HG03097 (cell line): ENCODE measurements at regions not wholly inside any gene's neighbourhood (a gene's known extent, or its start where the extent isn't known, plus 50 kb on each side); places are given as distances from the start of the nearest gene placed in this dataset.
"Not testable (repeated sequence)": the region's sequence is repeated elsewhere in the genome, so short reads cannot be mapped to it uniquely, and the experiment has no call there.

Experiments used
- ATAC-seq: cut with Tn5 transposase; IDR thresholded peaks from one replicate; pipeline ENCODE4 v1.9.1; 2021; ENCODE audit not compliant: unreplicated experiment, low FRiP score

DNA sequence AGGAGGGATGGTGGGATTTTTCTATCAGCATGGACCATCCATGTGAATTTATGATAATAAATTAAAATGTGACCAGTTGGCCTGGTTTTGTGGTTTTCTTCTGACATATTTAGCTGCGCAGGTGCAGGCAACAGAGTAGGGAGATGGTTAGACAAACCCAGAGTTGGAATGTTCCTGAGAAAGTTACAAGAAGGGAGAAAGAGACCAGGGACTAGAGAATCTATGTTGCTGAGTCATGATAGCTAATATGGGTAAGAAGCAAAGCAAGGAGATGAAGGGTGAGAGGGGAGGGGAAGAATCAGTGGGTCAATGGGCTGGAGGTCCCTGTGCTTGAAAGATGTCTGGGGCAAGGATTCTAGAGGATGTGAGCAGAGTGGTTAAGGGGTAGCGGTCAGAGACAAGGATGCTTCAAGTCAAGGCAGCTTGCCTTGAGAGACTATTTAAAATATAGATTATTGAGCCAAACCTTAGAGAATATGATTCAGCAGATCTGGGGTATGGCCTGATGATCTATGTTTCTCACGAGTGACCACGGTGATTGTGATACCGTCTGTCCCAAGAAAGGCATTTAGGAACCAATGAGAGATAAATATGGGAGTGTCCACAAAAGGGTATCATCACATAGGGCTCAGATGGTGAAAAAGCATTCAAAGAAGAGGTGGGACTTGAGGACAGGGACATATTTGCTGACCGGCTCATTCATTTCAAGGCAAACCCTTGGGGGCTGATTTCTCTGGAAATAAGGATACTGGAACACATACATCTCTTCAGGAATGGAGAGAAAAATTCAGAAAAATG is 219.7 kb upstream of the PLD5 start:
- no peak for ATAC-seq

DNA sequence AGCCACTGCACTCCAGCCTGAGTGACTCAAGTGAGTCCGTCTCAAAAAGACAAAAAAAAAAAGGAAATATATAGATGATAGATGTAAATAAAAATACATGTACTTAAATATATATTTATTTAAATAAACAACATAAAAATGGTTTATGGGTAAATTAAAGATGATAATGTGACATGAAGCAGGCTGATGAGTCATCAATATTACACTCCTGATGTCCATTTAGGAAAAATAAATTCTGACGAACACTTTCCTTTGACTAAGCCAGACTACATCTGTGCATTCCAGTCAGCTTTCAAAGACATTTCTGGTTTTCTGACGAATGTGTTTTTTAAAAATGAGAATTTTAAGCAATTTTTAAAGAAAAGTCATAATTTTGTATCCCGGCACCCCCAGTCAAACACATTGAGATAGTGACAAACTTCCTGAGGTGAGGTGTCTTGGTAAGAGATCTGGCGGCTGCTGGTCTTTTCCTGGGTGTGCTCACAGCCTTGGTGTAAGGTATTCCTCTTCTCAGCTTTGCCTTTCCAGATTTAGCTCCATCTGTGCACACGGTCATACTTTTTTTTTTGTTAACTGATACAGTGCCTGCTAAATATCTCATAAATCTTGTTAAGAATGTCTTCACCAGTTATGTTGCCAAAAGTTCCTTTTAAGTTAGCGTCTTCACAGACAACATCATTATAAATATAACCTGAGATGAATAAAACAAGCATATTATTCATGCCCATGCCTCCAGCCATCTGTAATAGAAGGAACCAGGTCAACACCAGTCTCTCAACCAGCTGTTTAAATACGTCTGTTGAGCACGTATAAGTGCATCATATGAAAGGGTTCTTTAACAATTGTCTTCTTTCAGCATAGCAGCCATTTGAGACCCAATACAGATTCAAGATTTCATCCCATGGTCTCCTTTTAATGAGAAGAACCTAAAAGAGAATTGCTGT is 214.5 kb upstream of the PLD5 start:
- ATAC-seq, result no peak

DNA sequence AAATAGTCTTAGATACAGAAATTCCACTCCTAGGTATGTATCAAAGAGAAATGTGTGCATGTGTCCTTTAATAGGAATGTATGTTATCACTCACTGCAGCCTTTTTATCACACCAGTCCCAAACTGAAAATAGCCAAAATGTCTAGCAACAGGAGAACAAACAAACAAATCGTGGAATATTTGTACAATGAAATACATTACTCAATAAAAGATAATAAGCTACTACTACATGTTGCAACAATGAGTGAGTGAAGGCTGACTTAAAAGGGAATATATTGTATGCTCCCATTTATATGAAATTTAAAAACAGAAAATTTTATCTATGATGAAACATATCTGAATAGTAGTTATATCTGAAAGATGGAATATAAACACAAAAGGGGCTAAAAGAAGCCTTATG is 212.1 kb upstream of the PLD5 start:
- ATAC-seq, result no peak

- ATAC-seq, result no peak
Observed at GRCh38 chr1:242735323-242735722, 210.8 kb upstream of the PLD5 start.

GRCh38 chr1:242731446-242731845 is 206.9 kb upstream of the PLD5 start:
- no peak for ATAC-seq

DNA sequence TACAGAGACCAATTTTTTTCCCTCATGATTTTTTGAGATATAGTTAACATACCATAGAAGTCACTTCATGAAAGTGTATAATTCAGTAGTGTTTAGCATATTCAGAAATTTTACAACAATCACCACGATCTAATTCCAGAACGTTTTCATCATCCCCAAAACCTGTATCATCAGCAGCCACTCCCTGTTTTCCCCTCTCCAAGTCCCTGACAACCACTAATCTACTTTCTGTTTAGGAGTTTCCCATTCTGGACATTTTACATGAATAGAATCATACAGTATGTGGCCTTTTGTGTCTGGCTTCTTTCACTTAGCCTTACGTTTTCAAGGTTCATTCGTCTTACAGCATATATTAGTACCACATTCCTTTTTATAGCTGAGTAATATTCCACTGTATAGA is 204.2 kb upstream of the PLD5 start:
- no peak for ATAC-seq

DNA sequence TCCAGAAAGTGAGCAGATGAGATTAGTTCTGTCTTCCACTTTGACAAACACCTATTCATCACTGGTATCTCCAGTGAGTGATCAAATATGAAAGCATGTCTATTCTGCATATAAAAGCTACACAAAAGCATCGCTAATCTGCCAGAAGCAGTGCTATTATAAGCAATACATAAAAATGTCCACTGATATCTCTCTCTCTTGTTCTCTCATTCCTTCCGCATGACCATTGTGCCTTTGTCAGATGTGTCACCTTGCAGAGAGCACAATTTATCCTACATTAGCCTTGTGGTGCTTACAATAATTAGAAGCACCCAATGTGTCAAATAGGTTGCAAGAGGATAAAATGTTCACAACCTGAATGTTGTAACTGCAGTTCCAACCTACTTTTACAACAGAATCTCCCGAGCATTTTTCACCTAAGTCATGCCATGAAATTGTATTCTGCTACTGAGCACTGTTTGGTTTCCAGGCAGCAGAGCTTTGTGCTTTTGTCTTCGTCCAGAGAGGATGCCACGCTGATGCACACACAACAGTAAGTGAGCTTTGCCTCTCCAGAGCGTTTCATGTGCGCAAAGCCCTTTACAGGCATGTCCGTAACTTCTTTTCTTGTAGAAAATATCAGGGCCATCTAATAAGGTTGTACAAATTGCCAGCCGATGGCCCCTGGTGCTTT is 198.7 kb upstream of the PLD5 start:
- ATAC-seq, result no peak

DNA sequence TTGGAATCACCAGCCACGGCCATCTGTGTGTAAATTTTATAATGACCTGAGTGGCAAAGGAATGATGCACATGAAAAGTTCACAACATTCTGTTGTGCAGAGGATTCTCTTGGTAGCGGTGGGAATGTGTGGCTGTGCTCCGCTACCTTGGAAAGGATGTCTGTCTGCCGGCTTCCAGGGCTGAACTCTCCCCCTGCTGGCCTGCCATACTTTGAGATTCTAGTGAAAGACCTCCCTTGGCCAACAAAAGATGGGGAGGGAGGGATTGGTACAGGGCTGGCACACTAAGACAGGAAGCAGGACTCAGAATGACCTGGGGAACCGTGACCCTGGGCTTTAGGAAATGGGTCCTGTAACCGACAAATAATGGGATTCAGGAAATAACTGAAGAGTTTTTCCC is 194.5 kb upstream of the PLD5 start:
- no peak for ATAC-seq

DNA sequence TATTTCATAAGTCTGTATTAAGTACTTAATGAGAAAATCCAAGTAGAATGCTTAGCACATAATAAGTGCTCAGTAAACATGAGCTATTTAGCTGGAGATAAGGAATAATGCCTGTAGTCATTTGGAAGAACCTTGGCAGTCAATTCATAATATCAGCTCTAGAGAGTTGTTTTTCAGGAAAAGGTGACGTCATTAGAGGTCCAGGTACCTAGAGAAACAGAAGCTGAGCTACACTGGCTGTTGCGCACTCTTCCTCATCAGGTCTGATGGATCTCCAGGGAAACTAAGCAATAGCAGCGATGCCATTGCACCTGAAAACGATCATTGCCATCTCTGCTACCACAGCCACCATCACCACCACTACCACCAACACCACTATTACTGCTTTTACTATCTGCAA is 187.8 kb upstream of the PLD5 start:
- ATAC-seq, result no peak

DNA sequence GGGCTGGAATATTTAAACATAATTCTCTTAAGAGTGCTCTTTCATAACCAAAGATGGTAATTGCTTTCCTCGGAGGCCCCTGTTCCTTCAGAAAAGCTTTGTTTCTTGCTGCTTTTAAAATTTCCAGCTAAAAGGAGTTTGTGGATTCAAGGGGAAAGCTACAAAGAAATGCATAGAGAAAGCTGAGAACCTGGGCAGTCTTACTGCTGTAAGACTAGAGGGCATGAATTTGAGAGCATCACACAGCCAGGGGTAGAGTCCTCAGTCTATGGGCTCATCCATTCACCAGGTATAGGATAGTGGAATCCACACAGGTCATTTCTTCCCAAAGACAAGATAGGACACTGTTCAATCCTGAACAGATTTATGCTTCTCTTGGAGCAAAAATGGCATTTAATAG is 186.3 kb upstream of the PLD5 start:
- no peak for ATAC-seq

- ATAC-seq, result no peak
Observed at GRCh38 chr1:242710286-242710685, 185.8 kb upstream of the PLD5 start.

DNA sequence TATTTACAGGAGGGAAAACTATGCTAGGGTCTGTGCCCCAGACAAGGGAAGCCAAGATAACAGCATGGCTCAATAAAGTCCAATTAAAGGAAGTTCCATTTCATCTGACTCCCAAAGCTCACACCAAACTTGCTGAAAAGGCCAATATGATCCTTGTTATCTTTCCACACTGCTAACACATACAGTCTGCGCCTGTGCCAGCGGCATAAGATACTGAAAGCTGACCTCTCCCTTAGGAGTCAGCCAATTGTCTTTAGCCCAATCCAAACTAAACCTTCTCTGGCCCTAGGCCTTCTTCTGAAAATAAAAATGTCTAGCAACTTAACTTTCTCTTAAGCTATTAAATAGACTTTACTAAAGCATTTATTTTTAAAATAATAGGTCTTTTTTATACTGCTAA is 179.0 kb upstream of the PLD5 start:
- no peak for ATAC-seq

DNA sequence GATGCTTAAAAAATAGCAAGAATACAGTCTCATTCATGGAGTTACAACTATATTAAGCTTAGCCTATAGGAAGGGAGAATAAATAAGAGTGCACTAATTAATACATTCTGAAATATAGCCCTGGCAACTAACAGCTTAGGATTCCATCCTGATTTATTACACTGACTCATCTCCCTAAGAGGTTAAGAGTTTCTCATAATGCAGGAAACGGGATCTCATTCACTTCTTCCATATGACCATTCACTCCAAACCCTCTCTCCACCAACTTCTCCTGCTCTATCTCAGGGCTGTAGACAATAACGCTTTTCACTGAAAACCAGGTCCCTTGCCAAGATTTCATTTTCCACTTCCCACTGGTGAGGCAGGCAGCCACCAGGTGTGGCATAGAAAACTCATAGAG is 168.5 kb upstream of the PLD5 start:
- no peak for ATAC-seq

DNA sequence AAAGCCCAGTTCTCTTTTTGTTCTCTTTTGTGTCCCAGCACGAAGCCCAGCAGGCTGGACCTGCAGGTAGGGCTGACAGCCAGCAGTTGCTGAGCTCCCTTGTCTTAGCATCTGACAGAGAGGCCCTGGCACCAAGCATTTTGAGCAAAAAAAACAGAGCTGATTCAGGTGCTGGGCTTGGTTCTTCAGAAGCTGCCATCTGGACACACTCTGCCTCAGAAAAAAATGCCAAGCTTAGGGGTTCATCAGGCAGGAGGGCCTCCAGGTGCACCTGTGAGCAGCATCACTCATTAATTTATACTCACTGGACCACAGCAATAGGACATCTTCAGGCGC is 167.1 kb upstream of the PLD5 start:
- ATAC-seq, result no peak

GRCh38 chr1:242690849-242691609 is 166.5 kb upstream of the PLD5 start:
- ATAC-seq, result no peak

DNA sequence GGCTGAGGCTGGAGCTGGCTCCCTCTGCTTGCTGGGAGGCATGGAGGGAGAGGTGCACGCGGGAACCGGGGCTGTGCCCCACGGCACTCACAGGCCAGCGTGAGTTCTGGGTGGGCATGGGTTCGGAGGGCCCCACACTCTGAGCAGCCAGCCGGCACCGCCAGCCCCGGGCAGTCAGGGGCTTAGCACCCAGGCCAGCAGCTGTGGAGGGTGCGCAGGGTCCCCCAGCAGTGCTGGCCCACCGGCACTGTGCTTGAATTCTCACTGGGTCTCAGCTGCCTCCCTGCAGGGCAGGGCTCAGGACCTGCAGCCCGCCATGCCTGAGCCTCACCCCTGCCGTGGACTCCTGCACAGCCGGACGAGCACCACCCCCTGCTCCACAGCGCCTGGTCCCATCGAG is 164.9 kb upstream of the PLD5 start:
- ATAC-seq, result no peak

- no peak for ATAC-seq
Observed at GRCh38 chr1:242674951-242675645, 150.6 kb upstream of the PLD5 start.

GRCh38 chr1:242673652-242674051 is 149.2 kb upstream of the PLD5 start:
- ATAC-seq, result no peak

- not testable (repeated sequence) for ATAC-seq
Observed at GRCh38 chr1:242673165-242673564, 148.7 kb upstream of the PLD5 start.

GRCh38 chr1:242670019-242670418 is 145.5 kb upstream of the PLD5 start:
- ATAC-seq, result no peak
